ENCODE measurements at regions not wholly inside any gene's neighbourhood (a gene's known extent, or its start where the extent isn't known, plus 50 kb on each side); places are given as distances from the start of the nearest gene placed in this dataset.

- no peaks in the 10 kb centered on the region for H3K4me1 ChIP-seq
- peaks cover 5% of the 10 kb centered on the region for H3K9me3 ChIP-seq
- no peak overlapping the region for H3K27ac ChIP-seq
- no peak for TF ChIP-seq POLR2AphosphoS5 (IDR thresholded peaks at IDR 0.05)
- no peak for TF ChIP-seq POLR2A (IDR thresholded peaks at IDR 0.05)
- TF ChIP-seq EP300 (IDR thresholded peaks at IDR 0.05): no peak
- TF ChIP-seq, protein P1, sequence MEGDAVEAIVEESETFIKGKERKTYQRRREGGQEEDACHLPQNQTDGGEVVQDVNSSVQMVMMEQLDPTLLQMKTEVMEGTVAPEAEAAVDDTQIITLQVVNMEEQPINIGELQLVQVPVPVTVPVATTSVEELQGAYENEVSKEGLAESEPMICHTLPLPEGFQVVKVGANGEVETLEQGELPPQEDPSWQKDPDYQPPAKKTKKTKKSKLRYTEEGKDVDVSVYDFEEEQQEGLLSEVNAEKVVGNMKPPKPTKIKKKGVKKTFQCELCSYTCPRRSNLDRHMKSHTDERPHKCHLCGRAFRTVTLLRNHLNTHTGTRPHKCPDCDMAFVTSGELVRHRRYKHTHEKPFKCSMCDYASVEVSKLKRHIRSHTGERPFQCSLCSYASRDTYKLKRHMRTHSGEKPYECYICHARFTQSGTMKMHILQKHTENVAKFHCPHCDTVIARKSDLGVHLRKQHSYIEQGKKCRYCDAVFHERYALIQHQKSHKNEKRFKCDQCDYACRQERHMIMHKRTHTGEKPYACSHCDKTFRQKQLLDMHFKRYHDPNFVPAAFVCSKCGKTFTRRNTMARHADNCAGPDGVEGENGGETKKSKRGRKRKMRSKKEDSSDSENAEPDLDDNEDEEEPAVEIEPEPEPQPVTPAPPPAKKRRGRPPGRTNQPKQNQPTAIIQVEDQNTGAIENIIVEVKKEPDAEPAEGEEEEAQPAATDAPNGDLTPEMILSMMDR (IDR thresholded peaks at IDR 0.05): no peak
- no peak for DNase-seq (ENCODE audit: low spot score in 2 of 2)
- no peaks in the 10 kb centered on the region for H3K27me3 ChIP-seq
- WGBS: 90% methylated on average over 1 of the region's 1 CpG
- H3K4me3 ChIP-seq: no peak overlapping the region
- no peaks in the 10 kb centered on the region for H3K36me3 ChIP-seq
These were observed 1078.4 kb downstream of the KCNT2 start for GRCh38 chr1:195529881-195530280.

- no peaks in the 10 kb centered on the region for H3K27me3 ChIP-seq
- H3K4me1 ChIP-seq: no peaks in the 10 kb centered on the region
- DNase-seq (ENCODE audit: low spot score in 2 of 2): no peak
- H3K36me3 ChIP-seq: no peaks in the 10 kb centered on the region
- no peak overlapping the region for H3K4me3 ChIP-seq
- no peak overlapping the region for H3K27ac ChIP-seq
- H3K9me3 ChIP-seq: no peaks in the 10 kb centered on the region
- TF ChIP-seq POLR2A (IDR thresholded peaks at IDR 0.05) (no peak), EP300 (IDR thresholded peaks at IDR 0.05) (no peak), POLR2AphosphoS5 (IDR thresholded peaks at IDR 0.05) (no peak)
- TF ChIP-seq, protein P1 (IDR thresholded peaks at IDR 0.05): no peak
- 85% methylated on average over 3 of the region's 3 CpGs for WGBS
These were observed 1087.5 kb downstream of the KCNT2 start for GRCh38 chr1:195520757-195521156.

- TF ChIP-seq, protein P1 (IDR thresholded peaks at IDR 0.05): no peak
- TF ChIP-seq POLR2A (IDR thresholded peaks at IDR 0.05) (no peak), EP300 (IDR thresholded peaks at IDR 0.05) (no peak), POLR2AphosphoS5 (IDR thresholded peaks at IDR 0.05) (no peak)
- Histone ChIP-seq H3K27me3 (no peaks in the 10 kb centered on the region), H3K9me3 (no peaks in the 10 kb centered on the region), H3K4me1 (no peaks in the 10 kb centered on the region), H3K36me3 (no peaks in the 10 kb centered on the region), H3K4me3 (no peak overlapping the region), H3K27ac (no peak overlapping the region)
- DNase-seq (ENCODE audit: low spot score in 2 of 2): no peak
These were observed 1092.2 kb downstream of the KCNT2 start for GRCh38 chr1:195516036-195516435.

- TF ChIP-seq EP300 (IDR thresholded peaks at IDR 0.05): no peak
- TF ChIP-seq POLR2AphosphoS5 (IDR thresholded peaks at IDR 0.05): no peak
- no peak for TF ChIP-seq POLR2A (IDR thresholded peaks at IDR 0.05)
- TF ChIP-seq, protein P1 (IDR thresholded peaks at IDR 0.05): no peak
- no peaks in the 10 kb centered on the region for H3K9me3 ChIP-seq
- 90% methylated on average over 1 of the region's 1 CpG for WGBS
- no peak overlapping the region for H3K27ac ChIP-seq
- no peak overlapping the region for H3K4me3 ChIP-seq
- no peaks in the 10 kb centered on the region for H3K27me3 ChIP-seq
- DNase-seq (ENCODE audit: low spot score in 2 of 2): no peak
- H3K36me3 ChIP-seq: no peaks in the 10 kb centered on the region
- no peaks in the 10 kb centered on the region for H3K4me1 ChIP-seq
These were observed 1096.7 kb downstream of the KCNT2 start for GRCh38 chr1:195511501-195511900.

GRCh38 chr1:195501118-195501517 is 1107.1 kb downstream of the KCNT2 start:
- H3K27ac ChIP-seq: no peak overlapping the region
- 82% methylated on average over 2 of the region's 2 CpGs for WGBS
- no peak for DNase-seq (ENCODE audit: low spot score in 2 of 2)
- no peaks in the 10 kb centered on the region for H3K36me3 ChIP-seq
- H3K27me3 ChIP-seq: no peaks in the 10 kb centered on the region
- no peaks in the 10 kb centered on the region for H3K4me1 ChIP-seq
- no peak overlapping the region for H3K4me3 ChIP-seq
- H3K9me3 ChIP-seq: peaks cover 5% of the 10 kb centered on the region
- no peak for TF ChIP-seq POLR2A (IDR thresholded peaks at IDR 0.05)
- TF ChIP-seq, protein P1 (IDR thresholded peaks at IDR 0.05): no peak
- no peak for TF ChIP-seq POLR2AphosphoS5 (IDR thresholded peaks at IDR 0.05)
- no peak for TF ChIP-seq EP300 (IDR thresholded peaks at IDR 0.05)
